K562 (cell line): ENCODE measurements at regions not wholly inside any gene's neighbourhood (a gene's known extent, or its start where the extent isn't known, plus 50 kb on each side); places are given as distances from the start of the nearest gene placed in this dataset.

Experiments
- ATF7 ChIP-seq: fragments of 450-650 bp; IDR thresholded peaks from 2 replicates; pipeline ENCODE4 v1.7.1; 2014; ENCODE audit warnings: mild to moderate bottlenecking, moderate library complexity
- FIP1L1 ChIP-seq: fragments of 200-400 bp; formaldehyde crosslinking; IDR thresholded peaks from 2 replicates; pipeline ENCODE4 v1.6.1; 2018; ENCODE audit warnings: mild to moderate bottlenecking, low read depth, low read length; ENCODE audit not compliant: poor library complexity, severe bottlenecking
- HDAC2 ChIP-seq: fragments of 450-650 bp; IDR thresholded peaks from 2 replicates; pipeline ENCODE4 v1.6.1; 2016; ENCODE audit warnings: mild to moderate bottlenecking
- POLR2AphosphoS5 ChIP-seq: IDR thresholded peaks from 2 replicates; pipeline ENCODE4 v1.6.1; 2011; ENCODE audit warnings: mild to moderate bottlenecking, low read depth, low read length, moderate library complexity; ENCODE audit not compliant: control insufficient read depth, insufficient read depth
- TAF1 ChIP-seq: IDR thresholded peaks from 2 replicates; pipeline ENCODE4 v1.6.1; 2011; ENCODE audit warnings: mild to moderate bottlenecking, low read length, moderate library complexity; ENCODE audit not compliant: insufficient read depth, control insufficient read depth, severe bottlenecking; ENCODE audit errors: extremely low read depth
- TARDBP ChIP-seq: fragments of 450-650 bp; IDR thresholded peaks from 2 replicates; pipeline ENCODE4 v1.6.1; 2016
- ZNF274 ChIP-seq: IDR thresholded peaks from 2 replicates; pipeline ENCODE4 v1.6.1; 2011; ENCODE audit warnings: low read depth, mild to moderate bottlenecking, low read length, moderate library complexity, borderline replicate concordance
- TF ChIP-seq, protein P1 (sequence below), 2 experiments: fragments of 450-650 bp in 1 of 2; sonication (generic) in 1 of 2; formaldehyde crosslinking in 1 of 2; IDR thresholded peaks in 1 of 2; conservative IDR thresholded peaks in 1 of 2; 2 replicates each; pipeline versions ENCODE4 v1.6.1 to v1.8.1; 2016 to 2023; ENCODE audit warnings: mild to moderate bottlenecking in 2 of 2, moderate library complexity in 2 of 2, inconsistent platforms in 1 of 2, missing genetic modification reagents in 1 of 2
- TF ChIP-seq, protein P2 (sequence below), 2 experiments: fragments of 200-800 bp in 1 of 2; sonication (Bioruptor generic) in 1 of 2; sonication (generic) in 1 of 2; formaldehyde crosslinking in 1 of 2; IDR thresholded peaks in 1 of 2; conservative IDR thresholded peaks in 1 of 2; 2 replicates each; pipeline versions ENCODE4 v1.5.0 to v1.6.1; 2016 to 2020; ENCODE audit warnings: missing compliant biosample characterization in 1 of 2, missing genetic modification characterization in 1 of 2, missing genetic modification reagents in 1 of 2

DNA sequence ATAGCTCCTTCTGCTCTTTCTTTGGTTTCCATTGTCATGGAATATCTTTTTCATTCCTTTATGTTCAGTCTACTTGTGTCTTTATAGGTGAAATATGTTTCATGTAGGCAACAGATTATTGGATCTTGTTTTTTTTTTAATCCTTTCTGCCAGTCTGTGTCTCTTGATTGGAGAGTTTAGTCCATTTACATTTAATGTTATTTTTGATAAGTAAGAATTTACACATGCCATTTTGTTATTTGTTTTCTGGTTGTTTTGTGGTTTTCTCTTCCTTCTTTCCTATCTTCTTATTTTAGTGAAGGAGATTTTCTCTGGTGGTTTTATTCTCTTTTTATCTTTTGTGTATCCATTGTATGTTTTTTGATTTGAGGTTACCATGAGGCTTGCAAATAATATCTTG is 52.5 kb upstream of the TAS2R16 start:
- TF ChIP-seq ATF7, result no peak
- no peak for TF ChIP-seq TARDBP
- TF ChIP-seq, protein P1, sequence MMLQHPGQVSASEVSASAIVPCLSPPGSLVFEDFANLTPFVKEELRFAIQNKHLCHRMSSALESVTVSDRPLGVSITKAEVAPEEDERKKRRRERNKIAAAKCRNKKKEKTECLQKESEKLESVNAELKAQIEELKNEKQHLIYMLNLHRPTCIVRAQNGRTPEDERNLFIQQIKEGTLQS (IDR thresholded peaks at IDR 0.05), result no peak
- TF ChIP-seq, protein P1 (CRISPR knock-in tag; conservative IDR thresholded peaks at IDR 0.05), result no peak
- TF ChIP-seq, protein P2, sequence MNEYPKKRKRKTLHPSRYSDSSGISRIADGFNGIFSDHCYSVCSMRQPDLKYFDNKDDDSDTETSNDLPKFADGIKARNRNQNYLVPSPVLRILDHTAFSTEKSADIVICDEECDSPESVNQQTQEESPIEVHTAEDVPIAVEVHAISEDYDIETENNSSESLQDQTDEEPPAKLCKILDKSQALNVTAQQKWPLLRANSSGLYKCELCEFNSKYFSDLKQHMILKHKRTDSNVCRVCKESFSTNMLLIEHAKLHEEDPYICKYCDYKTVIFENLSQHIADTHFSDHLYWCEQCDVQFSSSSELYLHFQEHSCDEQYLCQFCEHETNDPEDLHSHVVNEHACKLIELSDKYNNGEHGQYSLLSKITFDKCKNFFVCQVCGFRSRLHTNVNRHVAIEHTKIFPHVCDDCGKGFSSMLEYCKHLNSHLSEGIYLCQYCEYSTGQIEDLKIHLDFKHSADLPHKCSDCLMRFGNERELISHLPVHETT (CRISPR knock-in tag; conservative IDR thresholded peaks at IDR 0.05 in 1 of 2, IDR thresholded peaks at IDR 0.05 in 1 of 2), result no peak
- TF ChIP-seq HDAC2, result no peak
- no peak for TF ChIP-seq POLR2AphosphoS5
- no peak for TF ChIP-seq TAF1
- no peak for TF ChIP-seq ZNF274
- no peak for TF ChIP-seq FIP1L1
